ENCODE measurements at regions not wholly inside any gene's neighbourhood (a gene's known extent, or its start where the extent isn't known, plus 50 kb on each side); places are given as distances from the start of the nearest gene placed in this dataset.

GRCh38 chr21:35509001-35509704 lies 460.1 kb upstream of the RUNX1 start:
- TF ChIP-seq CTCF (IDR thresholded peaks at IDR 0.05; ENCODE audit: low read depth, low read length, missing control alignments), result no peak
- DNase-seq (ENCODE audit: extremely low read depth, low read depth), result no peak
- no peak overlapping the region for H3K4me3 ChIP-seq (replicated peaks; ENCODE audit: low read depth, low read length)

GRCh38 chr21:35508139-35508888 lies 459.2 kb upstream of the RUNX1 start:
- peak; percentile 44 for DNase-seq (ENCODE audit: extremely low read depth, low read depth)
- peak; percentile 46 for TF ChIP-seq CTCF (IDR thresholded peaks at IDR 0.05; ENCODE audit: low read depth, low read length, missing control alignments)
- H3K4me3 ChIP-seq (replicated peaks; ENCODE audit: low read depth, low read length), result no peak overlapping the region

GRCh38 chr21:35507181-35507759 lies 458.2 kb upstream of the RUNX1 start:
- TF ChIP-seq CTCF (IDR thresholded peaks at IDR 0.05; ENCODE audit: low read depth, low read length, missing control alignments), result no peak
- no peak overlapping the region for H3K4me3 ChIP-seq (replicated peaks; ENCODE audit: low read depth, low read length)
- no peak for DNase-seq (ENCODE audit: extremely low read depth, low read depth)

- no peak for DNase-seq (ENCODE audit: extremely low read depth, low read depth)
- no peak for TF ChIP-seq CTCF (IDR thresholded peaks at IDR 0.05; ENCODE audit: low read depth, low read length, missing control alignments)
- H3K4me3 ChIP-seq (replicated peaks; ENCODE audit: low read depth, low read length), result no peak overlapping the region
Measured at GRCh38 chr21:35506771-35507170, 457.7 kb upstream of the RUNX1 start.

GRCh38 chr21:35506352-35506751 lies 457.2 kb upstream of the RUNX1 start:
- no peak overlapping the region for H3K4me3 ChIP-seq (replicated peaks; ENCODE audit: low read depth, low read length)
- no peak for DNase-seq (ENCODE audit: extremely low read depth, low read depth)
- TF ChIP-seq CTCF (IDR thresholded peaks at IDR 0.05; ENCODE audit: low read depth, low read length, missing control alignments), result no peak

GRCh38 chr21:35504951-35505466 lies 455.9 kb upstream of the RUNX1 start:
- no peak for DNase-seq (ENCODE audit: extremely low read depth, low read depth)
- H3K4me3 ChIP-seq (replicated peaks; ENCODE audit: low read depth, low read length), result no peak overlapping the region
- TF ChIP-seq CTCF (IDR thresholded peaks at IDR 0.05; ENCODE audit: low read depth, low read length, missing control alignments), result no peak

Measured in HFF-Myc (cell line).